SK-N-SH (cell line): ENCODE measurements at regions not wholly inside any gene's neighbourhood (a gene's known extent, or its start where the extent isn't known, plus 50 kb on each side); places are given as distances from the start of the nearest gene placed in this dataset.

Experiments
- CTCF ChIA-PET: fragments of 300-600, 350-600 bp; formaldehyde crosslinking; extraction: SDS; loops from one replicate; lab custom pipeline; 2021; lab: Yijun Ruan, JAX
- POLR2A ChIA-PET: fragments of 350-600 bp; sonication (Branson Sonifier 250); formaldehyde crosslinking; extraction: SDS; loops from one replicate; lab custom pipeline; 2020; ENCODE audit warnings: antibody characterized with exemption, inconsistent platforms; lab: Yijun Ruan, JAX
- DNase-seq: peaks from one replicate; pipeline ENCODE4 v3.0.0; 2012
- H2AFZ ChIP-seq: fragments of 200-600 bp; sonication (generic); 2 replicates; pipeline ENCODE4 v1.8.1; 2016; ENCODE audit warnings: antibody characterized with exemption, mild to moderate bottlenecking, low read depth
- H3F3A ChIP-seq: fragments of 200-600 bp; sonication (generic); replicated peaks from 2 replicates; pipeline ENCODE3; 2016; ENCODE audit warnings: antibody characterized with exemption, mild to moderate bottlenecking; ENCODE audit not compliant: insufficient read depth
- H3K27ac ChIP-seq, 2 experiments: fragments of 200-500 bp in 1 of 2; fragments of 200-600 bp in 1 of 2; sonication (Bioruptor generic) in 1 of 2; sonication (generic), shearing (Covaris generic) in 1 of 2; 2 replicates each; pipeline versions ENCODE4 v1.5.1 to v1.6.1; 2014 to 2016; ENCODE audit warnings: low read depth in 2 of 2, inconsistent platforms in 1 of 2, low read length in 1 of 2, mild to moderate bottlenecking in 1 of 2, mixed read lengths in 1 of 2
- H3K27me3 ChIP-seq: fragments of 200-600 bp; sonication (generic), shearing (Covaris generic); 2 replicates; pipeline ENCODE4 v1.6.1; 2016; ENCODE audit warnings: mixed run types; ENCODE audit not compliant: insufficient read depth
- H3K36me3 ChIP-seq, 2 experiments: fragments of 200-500 bp in 1 of 2; fragments of 200-600 bp in 1 of 2; sonication (Bioruptor generic) in 1 of 2; sonication (generic) in 1 of 2; replicated peaks in 1 of 2; 2 replicates each; pipeline versions ENCODE3 to v1.5.1; 2014 to 2016; ENCODE audit warnings: low read length in 1 of 2, mild to moderate bottlenecking in 1 of 2; ENCODE audit not compliant: insufficient read depth in 2 of 2, control insufficient read depth in 1 of 2
- H3K4me1 ChIP-seq, 2 experiments: fragments of 200-500 bp in 1 of 2; fragments of 200-600 bp in 1 of 2; sonication (Bioruptor generic) in 1 of 2; sonication (generic), shearing (Covaris generic) in 1 of 2; 2 replicates each; pipeline versions ENCODE4 v1.5.1 to v1.6.1; 2014 to 2016; ENCODE audit warnings: low read depth in 1 of 2, low read length in 1 of 2, mixed run types in 1 of 2; ENCODE audit not compliant: insufficient read depth in 2 of 2, control insufficient read depth in 1 of 2
- H3K4me2 ChIP-seq: fragments of 200-600 bp; sonication (generic), shearing (Covaris generic); 2 replicates; pipeline ENCODE4 v1.6.1; 2017; ENCODE audit warnings: mixed run types
- H3K4me3 ChIP-seq, 2 experiments: fragments of 200-500 bp in 1 of 2; fragments of 200-600 bp in 1 of 2; sonication (Bioruptor generic) in 1 of 2; sonication (generic), shearing (Covaris generic) in 1 of 2; 2 replicates each; pipeline versions ENCODE4 v1.5.1 to v1.8.1; 2014 to 2016; ENCODE audit warnings: low read depth in 2 of 2, inconsistent platforms in 1 of 2, low read length in 1 of 2, mild to moderate bottlenecking in 1 of 2, mixed read lengths in 1 of 2, moderate library complexity in 1 of 2
- H3K79me2 ChIP-seq: fragments of 200-600 bp; sonication (generic); 2 replicates; pipeline ENCODE4 v1.8.1; 2017; ENCODE audit warnings: mild to moderate bottlenecking; ENCODE audit not compliant: insufficient read depth
- H3K9ac ChIP-seq: fragments of 200-600 bp; sonication (generic); 2 replicates; pipeline ENCODE4 v1.6.1; 2017; ENCODE audit warnings: mixed run types
- H3K9me2 ChIP-seq: fragments of 200-600 bp; sonication (generic); 2 replicates; pipeline ENCODE4 v1.6.1; 2017; ENCODE audit warnings: mixed run types
- H3K9me3 ChIP-seq: fragments of 200-600 bp; sonication (generic); 2 replicates; pipeline ENCODE4 v1.6.1; 2017; ENCODE audit warnings: mixed run types, mild to moderate bottlenecking, moderate library complexity
- H4K20me1 ChIP-seq: fragments of 200-600 bp; sonication (generic); 2 replicates; pipeline ENCODE4 v1.6.1; 2017; ENCODE audit warnings: mild to moderate bottlenecking, mixed run types; ENCODE audit not compliant: insufficient read depth
- CHD2 ChIP-seq: fragments of 150-350 bp; IDR thresholded peaks from 2 replicates; pipeline ENCODE4 v1.6.1; 2018; ENCODE audit warnings: low read length; ENCODE audit not compliant: partially characterized antibody
- ELF1 ChIP-seq: IDR thresholded peaks from 2 replicates; pipeline ENCODE4 v1.4.0; 2012
- EP300 ChIP-seq, 2 experiments: IDR thresholded peaks; 2 replicates each; pipeline versions ENCODE4 v1.4.0 to v1.6.1; 2012; ENCODE audit warnings: borderline replicate concordance in 1 of 2, low read depth in 1 of 2, low read length in 1 of 2
- FOSL2 ChIP-seq: IDR thresholded peaks from 2 replicates; pipeline ENCODE4 v1.4.0; 2012; ENCODE audit warnings: low read depth, mild to moderate bottlenecking, moderate library complexity, borderline replicate concordance
- FOXJ3 ChIP-seq: sonication (generic); formaldehyde crosslinking; IDR thresholded peaks from 2 replicates; pipeline ENCODE4 v1.5.1; 2020; ENCODE audit warnings: mild to moderate bottlenecking, missing genetic modification reagents
- GATA2 ChIP-seq: sonication (generic); formaldehyde crosslinking; IDR thresholded peaks from 2 replicates; pipeline ENCODE4 v1.5.0; 2020; ENCODE audit warnings: mild to moderate bottlenecking, missing genetic modification reagents
- NRF1 ChIP-seq: IDR thresholded peaks from 2 replicates; pipeline ENCODE4 v1.6.1; 2012; ENCODE audit warnings: low read depth, mild to moderate bottlenecking, low read length
- PBX3 ChIP-seq: IDR thresholded peaks from 2 replicates; pipeline ENCODE4; 2012
- POLR2AphosphoS5 ChIP-seq: IDR thresholded peaks from 2 replicates; pipeline ENCODE4 v1.6.1; 2012; ENCODE audit warnings: low read depth, low read length
- REST ChIP-seq: IDR thresholded peaks from 2 replicates; pipeline ENCODE4 v1.6.1; 2012; ENCODE audit warnings: mild to moderate bottlenecking, low read depth, low read length, moderate library complexity
- SMC3 ChIP-seq: IDR thresholded peaks from 2 replicates; pipeline ENCODE4 v1.6.1; 2012; ENCODE audit warnings: low read depth, low read length, improper control_type of control experiment
- TEAD4 ChIP-seq: IDR thresholded peaks from 2 replicates; pipeline ENCODE4 v1.4.0; 2012; ENCODE audit warnings: mild to moderate bottlenecking, borderline replicate concordance; ENCODE audit not compliant: insufficient read depth
- USF1 ChIP-seq: IDR thresholded peaks from 2 replicates; pipeline ENCODE4 v1.4.0; 2012; ENCODE audit warnings: low read depth, borderline replicate concordance
- YY1 ChIP-seq: IDR thresholded peaks from 2 replicates; pipeline ENCODE4 v1.4.0; 2012; ENCODE audit warnings: low read depth, mild to moderate bottlenecking
- WGBS: methylation state at CpG from one replicate; pipeline ENCODE4 v1.1.6; 2017; ENCODE audit warnings: low lambda C conversion rate; 5-methylcytosine and 5-hydroxymethylcytosine counted together
- TF ChIP-seq, protein P1 (sequence below): fragments of 200-600 bp; sonication (generic); IDR thresholded peaks from 2 replicates; pipeline ENCODE4 v1.6.1; 2017; ENCODE audit warnings: antibody characterized with exemption, mild to moderate bottlenecking, moderate library complexity
- TF ChIP-seq, protein P2 (sequence below): fragments of 150-350 bp; IDR thresholded peaks from 2 replicates; pipeline ENCODE4 v1.6.1; 2016; ENCODE audit warnings: mild to moderate bottlenecking, low read depth, low read length
- TF ChIP-seq, protein P3 (sequence below): IDR thresholded peaks from 2 replicates; pipeline ENCODE4 v1.4.0; 2012; ENCODE audit warnings: low read depth

DNA sequence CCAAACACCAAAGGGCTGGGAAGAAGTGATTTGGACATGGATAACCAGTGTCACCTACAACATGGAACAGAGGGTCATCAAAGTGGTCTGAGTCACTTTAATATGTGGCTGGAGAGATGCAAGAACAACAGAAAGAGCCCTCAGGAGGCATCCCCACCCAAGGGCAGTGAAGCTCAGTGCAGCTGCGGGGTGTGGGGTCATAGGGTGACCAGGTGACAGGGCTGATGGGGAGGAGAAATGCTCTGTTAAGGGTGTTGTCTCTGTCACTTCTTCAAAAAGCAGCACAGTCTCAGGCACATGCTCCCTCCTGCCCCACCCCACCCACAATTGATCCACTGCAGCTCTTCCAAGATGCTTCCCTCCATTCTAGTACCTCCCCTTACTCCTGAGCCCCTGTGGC is 819.1 kb downstream of the KCNJ18 start:
- no peak overlapping the region for H3K9ac ChIP-seq
- no peaks in the 10 kb centered on the region for H4K20me1 ChIP-seq
- WGBS: 0% methylated on average over 1 of the region's 1 CpG
- no peak overlapping the region for H3K27ac ChIP-seq
- no peak overlapping the region for H3K4me2 ChIP-seq
- no peaks in the 10 kb centered on the region for H3K9me3 ChIP-seq
- no peaks in the 10 kb centered on the region for H3K9me2 ChIP-seq
- POLR2A ChIA-PET: no interaction called here
- H3K27me3 ChIP-seq: peaks cover 4% of the 10 kb centered on the region; the same call in 1 of the 2 replicates
- no peak overlapping the region for H2AFZ ChIP-seq
- no peaks in the 10 kb centered on the region for H3F3A ChIP-seq
- CTCF ChIA-PET: no interaction called here
- H3K79me2 ChIP-seq: no peaks in the 10 kb centered on the region
- DNase-seq: no peak
- H3K4me3 ChIP-seq: no peak overlapping the region
- H3K36me3 ChIP-seq: no peaks in the 10 kb centered on the region
- TF ChIP-seq USF1 (no peak), YY1 (no peak)
- TF ChIP-seq, protein P1, sequence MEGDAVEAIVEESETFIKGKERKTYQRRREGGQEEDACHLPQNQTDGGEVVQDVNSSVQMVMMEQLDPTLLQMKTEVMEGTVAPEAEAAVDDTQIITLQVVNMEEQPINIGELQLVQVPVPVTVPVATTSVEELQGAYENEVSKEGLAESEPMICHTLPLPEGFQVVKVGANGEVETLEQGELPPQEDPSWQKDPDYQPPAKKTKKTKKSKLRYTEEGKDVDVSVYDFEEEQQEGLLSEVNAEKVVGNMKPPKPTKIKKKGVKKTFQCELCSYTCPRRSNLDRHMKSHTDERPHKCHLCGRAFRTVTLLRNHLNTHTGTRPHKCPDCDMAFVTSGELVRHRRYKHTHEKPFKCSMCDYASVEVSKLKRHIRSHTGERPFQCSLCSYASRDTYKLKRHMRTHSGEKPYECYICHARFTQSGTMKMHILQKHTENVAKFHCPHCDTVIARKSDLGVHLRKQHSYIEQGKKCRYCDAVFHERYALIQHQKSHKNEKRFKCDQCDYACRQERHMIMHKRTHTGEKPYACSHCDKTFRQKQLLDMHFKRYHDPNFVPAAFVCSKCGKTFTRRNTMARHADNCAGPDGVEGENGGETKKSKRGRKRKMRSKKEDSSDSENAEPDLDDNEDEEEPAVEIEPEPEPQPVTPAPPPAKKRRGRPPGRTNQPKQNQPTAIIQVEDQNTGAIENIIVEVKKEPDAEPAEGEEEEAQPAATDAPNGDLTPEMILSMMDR: no peak
- H3K4me1 ChIP-seq: no peaks in the 10 kb centered on the region

- ChIA-PET CTCF (no interaction called here), POLR2A (no interaction called here)
- Histone ChIP-seq H3K36me3 (no peaks in the 10 kb centered on the region), H3F3A (no peaks in the 10 kb centered on the region), H2AFZ (no peak overlapping the region), H3K27me3 (peaks cover 4% of the 10 kb centered on the region; the same call in 1 of the 2 replicates), H3K4me1 (no peaks in the 10 kb centered on the region), H4K20me1 (no peaks in the 10 kb centered on the region), H3K9ac (no peak overlapping the region), H3K9me3 (no peaks in the 10 kb centered on the region), H3K27ac (no peak overlapping the region), H3K9me2 (no peaks in the 10 kb centered on the region), H3K4me2 (no peak overlapping the region), H3K4me3 (no peak overlapping the region), H3K79me2 (no peaks in the 10 kb centered on the region)
- WGBS: 3% methylated on average over 3 of the region's 3 CpGs
- DNase-seq: no peak
- TF ChIP-seq NRF1 (no peak), TEAD4 (no peak), POLR2AphosphoS5 (no peak), PBX3 (no peak), GATA2 (CRISPR knock-in tag) (no peak), FOSL2 (no peak), FOXJ3 (CRISPR knock-in tag) (no peak), SMC3 (no peak), ELF1 (no peak), EP300 (IDR thresholded peaks at IDR 0.05; ENCODE audit: borderline replicate concordance in 1 of 2, low read depth in 1 of 2, low read length in 1 of 2) (no peak), CHD2 (no peak), REST (no peak)
- TF ChIP-seq, protein P2, sequence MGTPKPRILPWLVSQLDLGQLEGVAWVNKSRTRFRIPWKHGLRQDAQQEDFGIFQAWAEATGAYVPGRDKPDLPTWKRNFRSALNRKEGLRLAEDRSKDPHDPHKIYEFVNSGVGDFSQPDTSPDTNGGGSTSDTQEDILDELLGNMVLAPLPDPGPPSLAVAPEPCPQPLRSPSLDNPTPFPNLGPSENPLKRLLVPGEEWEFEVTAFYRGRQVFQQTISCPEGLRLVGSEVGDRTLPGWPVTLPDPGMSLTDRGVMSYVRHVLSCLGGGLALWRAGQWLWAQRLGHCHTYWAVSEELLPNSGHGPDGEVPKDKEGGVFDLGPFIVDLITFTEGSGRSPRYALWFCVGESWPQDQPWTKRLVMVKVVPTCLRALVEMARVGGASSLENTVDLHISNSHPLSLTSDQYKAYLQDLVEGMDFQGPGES: no peak
- TF ChIP-seq, protein P3, sequence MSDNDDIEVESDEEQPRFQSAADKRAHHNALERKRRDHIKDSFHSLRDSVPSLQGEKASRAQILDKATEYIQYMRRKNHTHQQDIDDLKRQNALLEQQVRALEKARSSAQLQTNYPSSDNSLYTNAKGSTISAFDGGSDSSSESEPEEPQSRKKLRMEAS: no peak
- TF ChIP-seq, protein P1: no peak
These were observed 819.7 kb downstream of the KCNJ18 start for GRCh38 chr17:22512057-22512456.
